H1 (cell line): ENCODE measurements at regions not wholly inside any gene's neighbourhood (a gene's known extent, or its start where the extent isn't known, plus 50 kb on each side); places are given as distances from the start of the nearest gene placed in this dataset.

Source experiments
- CTCF ChIA-PET: fragments of 300-600 bp; sonication (Branson Sonifier 250); formaldehyde crosslinking; loops from one replicate; lab custom pipeline; 2021; ENCODE audit not compliant: partially characterized antibody; lab: Charles Lee
- POLR2A ChIA-PET: fragments of 300-600 bp; sonication (Branson Sonifier 250); formaldehyde crosslinking; loops from one replicate; lab custom pipeline; 2021; ENCODE audit warnings: inconsistent platforms; ENCODE audit not compliant: partially characterized antibody; lab: Charles Lee
- DNase-seq, 2 experiments: peaks; one replicate each; pipeline versions ENCODE4 v3.0.0 to v3.0.0-alpha.2; 2010 to 2022; ENCODE audit warnings: low spot score in 2 of 2, low read depth in 1 of 2, mixed read lengths in 1 of 2
- FAIRE-seq: peaks from 2 replicates; lab custom pipeline; 2011; peaks lifted over from hg19 to GRCh38; lab: Jason Lieb, UNC
- H2AFZ ChIP-seq: 2 replicates; pipeline ENCODE4 v1.8.1; 2012; ENCODE audit warnings: low read length, inconsistent platforms
- H2AK5ac ChIP-seq: 2 replicates; pipeline ENCODE4 v1.6.1; 2013; ENCODE audit warnings: low read depth, low read length
- H2BK120ac ChIP-seq: replicated peaks from 2 replicates; pipeline ENCODE3; 2013; ENCODE audit warnings: low read depth, low read length, inconsistent platforms
- H2BK12ac ChIP-seq: 2 replicates; pipeline ENCODE4 v1.6.1; 2013; ENCODE audit warnings: low read depth, low read length
- H2BK15ac ChIP-seq: 2 replicates; pipeline ENCODE4 v1.6.1; 2013; ENCODE audit warnings: low read length
- H2BK20ac ChIP-seq: 2 replicates; pipeline ENCODE4 v1.6.1; 2013; ENCODE audit warnings: low read length
- H2BK5ac ChIP-seq: 2 replicates; pipeline ENCODE4 v1.6.1; 2013; ENCODE audit warnings: low read depth, low read length
- H3K14ac ChIP-seq: 2 replicates; pipeline ENCODE4 v1.6.1; 2013; ENCODE audit warnings: inconsistent platforms; ENCODE audit not compliant: insufficient read length
- H3K18ac ChIP-seq: 2 replicates; pipeline ENCODE4 v1.6.1; 2013; ENCODE audit warnings: low read length; ENCODE audit errors: extremely low read depth
- H3K23ac ChIP-seq: 2 replicates; pipeline ENCODE4 v1.6.1; 2013; ENCODE audit warnings: inconsistent platforms; ENCODE audit not compliant: insufficient read length
- H3K23me2 ChIP-seq: 2 replicates; pipeline ENCODE4 v1.6.1; 2013; ENCODE audit warnings: low read depth, low read length
- H3K27ac ChIP-seq: 2 replicates; pipeline ENCODE4 v1.6.1; 2011; ENCODE audit warnings: low read depth, low read length, inconsistent platforms
- H3K27me3 ChIP-seq, 4 experiments: replicated peaks in 1 of 4; 1 replicate in 1 of 4; 2 replicates in 3 of 4; pipeline versions ENCODE4 v1.6.1 to v1.8.1; 2011 to 2013; ENCODE audit warnings: low read length in 3 of 4, mild to moderate bottlenecking in 3 of 4, inconsistent platforms in 2 of 4, mixed read lengths in 2 of 4, moderate library complexity in 1 of 4; ENCODE audit not compliant: control insufficient read depth in 3 of 4, insufficient read depth in 3 of 4; ENCODE audit errors: extremely low read depth in 1 of 4
- H3K36me3 ChIP-seq, 4 experiments: 2 replicates each; pipeline versions ENCODE4 v1.6.1 to v1.8.1; 2011 to 2013; ENCODE audit warnings: mild to moderate bottlenecking in 4 of 4, low read length in 3 of 4, moderate library complexity in 2 of 4, control low read depth in 1 of 4, inconsistent platforms in 1 of 4; ENCODE audit not compliant: insufficient read depth in 4 of 4, control insufficient read depth in 2 of 4
- H3K4ac ChIP-seq: replicated peaks from 2 replicates; pipeline ENCODE3; 2013; ENCODE audit warnings: low read length, low read depth, mixed read lengths, inconsistent platforms; ENCODE audit not compliant: insufficient read length
- H3K4me1 ChIP-seq, 4 experiments: replicated peaks in 1 of 4; 1 replicate in 1 of 4; 2 replicates in 3 of 4; pipeline versions ENCODE4 v1.6.1 to v1.8.1; 2011 to 2013; ENCODE audit warnings: low read length in 3 of 4, inconsistent platforms in 2 of 4, mixed read lengths in 1 of 4; ENCODE audit not compliant: insufficient read depth in 4 of 4, control insufficient read depth in 3 of 4
- H3K4me2 ChIP-seq, 2 experiments: 2 replicates each; pipeline versions ENCODE4 v1.6.1 to v1.8.1; 2011 to 2013; ENCODE audit warnings: low read depth in 2 of 2, low read length in 2 of 2, control low read depth in 1 of 2, inconsistent platforms in 1 of 2, mild to moderate bottlenecking in 1 of 2; ENCODE audit not compliant: insufficient read depth in 1 of 2
- H3K4me3 ChIP-seq, 4 experiments: fragments of 200-600, 300-600 bp in 1 of 4; sonication (generic), shearing (Covaris generic), sonication (Bioruptor Twin) in 1 of 4; 2 replicates each; pipeline versions ENCODE4 v1.5.1 to v1.8.1; 2011 to 2016; ENCODE audit warnings: low read length in 4 of 4, low read depth in 3 of 4, control low read depth in 2 of 4, inconsistent platforms in 2 of 4, mild to moderate bottlenecking in 2 of 4, mixed read lengths in 1 of 4, moderate library complexity in 1 of 4; ENCODE audit not compliant: insufficient read depth in 2 of 4; ENCODE audit errors: extremely low read depth in 1 of 4
- H3K56ac ChIP-seq: replicated peaks from 2 replicates; pipeline ENCODE3; 2013; ENCODE audit warnings: low read depth, mild to moderate bottlenecking, mixed read lengths, low read length, inconsistent platforms; ENCODE audit not compliant: insufficient read length
- H3K79me1 ChIP-seq: 2 replicates; pipeline ENCODE4 v1.6.1; 2013; ENCODE audit warnings: low read depth, low read length, control low read depth
- H3K79me2 ChIP-seq, 2 experiments: 2 replicates each; pipeline versions ENCODE4 v1.6.1 to v1.8.1; 2012 to 2013; ENCODE audit warnings: low read length in 2 of 2, mild to moderate bottlenecking in 2 of 2, inconsistent platforms in 1 of 2; ENCODE audit not compliant: insufficient read depth in 2 of 2, control insufficient read depth in 1 of 2
- H3K9ac ChIP-seq, 4 experiments: replicated peaks in 1 of 4; 1 replicate in 1 of 4; 2 replicates in 3 of 4; pipeline versions ENCODE4 v1.6.1 to v1.8.1; 2011 to 2013; ENCODE audit warnings: low read depth in 3 of 4, low read length in 3 of 4, control low read depth in 2 of 4, mild to moderate bottlenecking in 2 of 4, moderate library complexity in 2 of 4, inconsistent platforms in 1 of 4; ENCODE audit errors: extremely low read depth in 1 of 4
- H3K9me3 ChIP-seq, 2 experiments: 2 replicates each; pipeline versions ENCODE4 v1.6.1 to v1.8.1; 2012 to 2013; ENCODE audit warnings: mild to moderate bottlenecking in 2 of 2, moderate library complexity in 2 of 2, control low read depth in 1 of 2, inconsistent platforms in 1 of 2, low read depth in 1 of 2, low read length in 1 of 2, mixed read lengths in 1 of 2; ENCODE audit not compliant: insufficient read depth in 2 of 2
- H4K20me1 ChIP-seq, 2 experiments: replicated peaks in 1 of 2; 2 replicates each; pipeline versions ENCODE3 to v1.8.1; 2011 to 2013; ENCODE audit warnings: inconsistent platforms in 2 of 2, low read length in 2 of 2, mild to moderate bottlenecking in 1 of 2; ENCODE audit not compliant: insufficient read depth in 2 of 2, control insufficient read depth in 1 of 2
- H4K5ac ChIP-seq: 2 replicates; pipeline ENCODE4 v1.6.1; 2013; ENCODE audit warnings: low read length, low read depth, mixed read lengths, inconsistent platforms; ENCODE audit not compliant: insufficient read length
- H4K8ac ChIP-seq: 2 replicates; pipeline ENCODE4 v1.8.0; 2013; ENCODE audit warnings: mild to moderate bottlenecking, moderate library complexity, low read length, inconsistent platforms; ENCODE audit not compliant: insufficient read depth; ENCODE audit errors: extremely low read depth
- H4K91ac ChIP-seq: replicated peaks from 2 replicates; pipeline ENCODE3; 2013; ENCODE audit warnings: low read length, mixed read lengths, inconsistent platforms; ENCODE audit not compliant: insufficient read length
- ASH2L ChIP-seq: fragments of 200-600, 300-600 bp; sonication (generic); IDR thresholded peaks from one replicate; pipeline ENCODE4 v1.7.1; 2017; ENCODE audit warnings: low read length
- BACH1 ChIP-seq: IDR thresholded peaks from 2 replicates; pipeline ENCODE4 v1.6.1; 2012; ENCODE audit warnings: low read length, improper control_type of control experiment
- BRCA1 ChIP-seq: IDR thresholded peaks from 2 replicates; pipeline ENCODE4 v1.6.1; 2012; ENCODE audit warnings: low read depth, low read length, improper control_type of control experiment
- CEBPB ChIP-seq: IDR thresholded peaks from 2 replicates; pipeline ENCODE4 v1.6.1; 2012; ENCODE audit warnings: low read depth, low read length
- CHD2 ChIP-seq: IDR thresholded peaks from 2 replicates; pipeline ENCODE4 v1.6.1; 2012; ENCODE audit warnings: low read length, improper control_type of control experiment
- E2F6 ChIP-seq: IDR thresholded peaks from 2 replicates; pipeline ENCODE4 v1.6.1; 2012; ENCODE audit warnings: inconsistent platforms
- JUN ChIP-seq: IDR thresholded peaks from 2 replicates; pipeline ENCODE4 v1.6.1; 2011; ENCODE audit warnings: low read depth, mild to moderate bottlenecking, improper control_type of control experiment, low read length
- KDM5A ChIP-seq: fragments of 200-600 bp; IDR thresholded peaks from 2 replicates; pipeline ENCODE4 v1.7.1; 2012; ENCODE audit warnings: mild to moderate bottlenecking, low read length, inconsistent platforms, mixed read lengths
- RAD21 ChIP-seq, 2 experiments: IDR thresholded peaks in 1 of 2; conservative IDR thresholded peaks in 1 of 2; 2 replicates each; pipeline ENCODE4 v1.6.1; 2011; ENCODE audit warnings: low read depth in 2 of 2, low read length in 2 of 2, improper control_type of control experiment in 1 of 2, inconsistent platforms in 1 of 2, mild to moderate bottlenecking in 1 of 2, moderate library complexity in 1 of 2
- RFX5 ChIP-seq: IDR thresholded peaks from 2 replicates; pipeline ENCODE4 v1.6.1; 2011; ENCODE audit warnings: low read depth, low read length, improper control_type of control experiment, borderline replicate concordance
- RXRA ChIP-seq: IDR thresholded peaks from 2 replicates; pipeline ENCODE4 v1.6.1; 2011; ENCODE audit warnings: low read depth, mild to moderate bottlenecking, low read length, moderate library complexity; ENCODE audit not compliant: insufficient read depth
- SP4 ChIP-seq: IDR thresholded peaks from 2 replicates; pipeline ENCODE4 v1.6.1; 2012; ENCODE audit warnings: low read length, inconsistent platforms
- TCF12 ChIP-seq: IDR thresholded peaks from 2 replicates; pipeline ENCODE4 v1.6.1; 2011; ENCODE audit warnings: low read depth, mild to moderate bottlenecking, low read length
- YY1 ChIP-seq: IDR thresholded peaks from 2 replicates; pipeline ENCODE4 v1.6.1; 2011; ENCODE audit warnings: low read depth, mild to moderate bottlenecking, low read length
- WGBS, 2 experiments: shearing (Covaris generic) in 1 of 2; methylation state at CpG; one replicate each; pipeline versions ENCODE4 v1.1.6 to v1.1.7; 2013 to 2015; ENCODE audit warnings: low lambda C conversion rate in 2 of 2, mixed read lengths in 2 of 2, inconsistent platforms in 1 of 2, low coverage in 1 of 2, missing lambda C conversion rate in 1 of 2; ENCODE audit not compliant: insufficient replicate concordance in 2 of 2, insufficient coverage in 1 of 2, insufficient read length in 1 of 2; ENCODE audit errors: extremely low coverage in 1 of 2, missing lambda C conversion rate in 1 of 2; 5-methylcytosine and 5-hydroxymethylcytosine counted together

- H4K91ac ChIP-seq = no peak overlapping the region
- H2BK120ac ChIP-seq = no peak overlapping the region
- no peak overlapping the region for H3K4me2 ChIP-seq
- H3K4me3 ChIP-seq = no peak overlapping the region
- H3K79me2 ChIP-seq = no peaks in the 10 kb centered on the region
- no peak overlapping the region for H2AFZ ChIP-seq
- H4K20me1 ChIP-seq = no peaks in the 10 kb centered on the region
- FAIRE-seq (no peak), DNase-seq (no peak)
- H3K4ac ChIP-seq = no peak overlapping the region
- ChIA-PET POLR2A (no interaction called here), CTCF (interaction anchor here (0.6 to 1.7 kb wide), 3 partner anchors 9 to 1104 kb away, joined by 3 to 9 read pairs (median 3); no protein-coding TSS in a partner anchor)
- 94% methylated on average over 2 of the region's 2 CpGs; no CpG with 5 or more reads in 1 of the 2 experiments for WGBS, 2 experiments
- H3K23ac ChIP-seq = no peak overlapping the region
- H3K56ac ChIP-seq = no peak overlapping the region
- TF ChIP-seq JUN = no peak
- no peak for TF ChIP-seq RAD21 (IDR thresholded peaks at IDR 0.05 in 1 of 2, conservative IDR thresholded peaks at IDR 0.05 in 1 of 2; ENCODE audit: low read depth in 2 of 2, low read length in 2 of 2)
- TF ChIP-seq RFX5 = no peak
- no peak for TF ChIP-seq KDM5A
- no peak for TF ChIP-seq RXRA
- TF ChIP-seq YY1 = no peak
- no peak for TF ChIP-seq E2F6
- no peak for TF ChIP-seq BACH1
- no peak for TF ChIP-seq CEBPB
- TF ChIP-seq SP4 = no peak
- no peak for TF ChIP-seq TCF12
- TF ChIP-seq CHD2 = no peak
- no peak for TF ChIP-seq ASH2L
- no peak for TF ChIP-seq BRCA1
- H3K27ac ChIP-seq = no peak overlapping the region
- no peak overlapping the region for H2BK15ac ChIP-seq
- no peak overlapping the region for H2AK5ac ChIP-seq
- H3K36me3 ChIP-seq = no peaks in the 10 kb centered on the region
- H2BK5ac ChIP-seq = no peak overlapping the region
- H3K79me1 ChIP-seq = no peaks in the 10 kb centered on the region
- H3K9ac ChIP-seq = no peak overlapping the region
- H3K27me3 ChIP-seq = no peaks in the 10 kb centered on the region
- no peak overlapping the region for H3K14ac ChIP-seq
- no peak overlapping the region for H3K18ac ChIP-seq
- H3K23me2 ChIP-seq = no peaks in the 10 kb centered on the region
- H4K5ac ChIP-seq = no peak overlapping the region
- H2BK20ac ChIP-seq = no peak overlapping the region
- H2BK12ac ChIP-seq = no peak overlapping the region
- H3K4me1 ChIP-seq = no peaks in the 10 kb centered on the region
- H3K9me3 ChIP-seq = no peaks in the 10 kb centered on the region
- H4K8ac ChIP-seq = no peak overlapping the region
Measured at GRCh38 chr7:32809871-32810270, 81.7 kb downstream of the KBTBD2 start.
